ENCODE measurements at regions not wholly inside any gene's neighbourhood (a gene's known extent, or its start where the extent isn't known, plus 50 kb on each side); places are given as distances from the start of the nearest gene placed in this dataset.

- H4K20me1 ChIP-seq (ENCODE audit: control insufficient read depth, insufficient read depth, low read depth, low read length): no peaks in the 10 kb centered on the region
- no peaks in the 10 kb centered on the region for H3K4me1 ChIP-seq (ENCODE audit: control insufficient read depth, low read length)
- TF ChIP-seq EZH2phosphoT487 (IDR thresholded peaks at IDR 0.05; ENCODE audit: borderline replicate concordance, low read length): no peak
- no peak for TF ChIP-seq CTCF (IDR thresholded peaks at IDR 0.05; ENCODE audit: low read depth, low read length, poor library complexity, severe bottlenecking)
- no peaks in the 10 kb centered on the region for H3K9me2 ChIP-seq (replicated peaks; ENCODE audit: control insufficient read depth, low read length)
- no peak overlapping the region for H3K27ac ChIP-seq (ENCODE audit: low read depth, low read length)
- no peak overlapping the region for H3K4me3 ChIP-seq (ENCODE audit: low read length)
- no peaks in the 10 kb centered on the region for H3K79me2 ChIP-seq (ENCODE audit: control insufficient read depth, low read length)
- no peaks in the 10 kb centered on the region for H3K27me3 ChIP-seq (ENCODE audit: control insufficient read depth, low read length)
- H3F3A ChIP-seq (ENCODE audit: control insufficient read depth, insufficient read depth): no peaks in the 10 kb centered on the region
- H3K36me3 ChIP-seq (ENCODE audit: control insufficient read depth, low read length): no peaks in the 10 kb centered on the region
- H3K9me3 ChIP-seq (ENCODE audit: control insufficient read depth, insufficient read depth, low read length): no peaks in the 10 kb centered on the region
- H3K4me2 ChIP-seq (ENCODE audit: low read length): no peak overlapping the region
These were observed 258.0 kb upstream of the LYZL1 start for GRCh38 chr10:29030900-29031299.

GRCh38 chr10:29032169-29032568, 256.7 kb upstream of the LYZL1 start:
- Histone ChIP-seq H4K20me1 (ENCODE audit: control insufficient read depth, insufficient read depth, low read depth, low read length) (no peaks in the 10 kb centered on the region), H3K27ac (ENCODE audit: low read depth, low read length) (no peak overlapping the region)

GRCh38 chr10:29033311-29033940, 255.4 kb upstream of the LYZL1 start:
- no peaks in the 10 kb centered on the region for H3K79me2 ChIP-seq (ENCODE audit: control insufficient read depth, low read length)
- no peaks in the 10 kb centered on the region for H3K4me1 ChIP-seq (ENCODE audit: control insufficient read depth, low read length)
- H4K20me1 ChIP-seq (ENCODE audit: control insufficient read depth, insufficient read depth, low read depth, low read length): no peaks in the 10 kb centered on the region
- no peaks in the 10 kb centered on the region for H3K9me2 ChIP-seq (replicated peaks; ENCODE audit: control insufficient read depth, low read length)
- H3K27me3 ChIP-seq (ENCODE audit: control insufficient read depth, low read length): no peaks in the 10 kb centered on the region
- no peaks in the 10 kb centered on the region for H3F3A ChIP-seq (ENCODE audit: control insufficient read depth, insufficient read depth)
- TF ChIP-seq EZH2phosphoT487 (IDR thresholded peaks at IDR 0.05; ENCODE audit: borderline replicate concordance, low read length): no peak
- H3K9me3 ChIP-seq (ENCODE audit: control insufficient read depth, insufficient read depth, low read length): no peaks in the 10 kb centered on the region
- no peak overlapping the region for H3K27ac ChIP-seq (ENCODE audit: low read depth, low read length)
- no peak overlapping the region for H3K4me2 ChIP-seq (ENCODE audit: low read length)
- no peaks in the 10 kb centered on the region for H3K36me3 ChIP-seq (ENCODE audit: control insufficient read depth, low read length)
- H3K4me3 ChIP-seq (ENCODE audit: low read length): no peak overlapping the region

More at GRCh38 chr10:29032169-29032568, 256.7 kb upstream of the LYZL1 start:
- no peak overlapping the region for H3K4me3 ChIP-seq (ENCODE audit: low read length)
- H3K79me2 ChIP-seq (ENCODE audit: control insufficient read depth, low read length): no peaks in the 10 kb centered on the region
- H3K4me2 ChIP-seq (ENCODE audit: low read length): no peak overlapping the region
- no peaks in the 10 kb centered on the region for H3K9me3 ChIP-seq (ENCODE audit: control insufficient read depth, insufficient read depth, low read length)
- no peaks in the 10 kb centered on the region for H3K4me1 ChIP-seq (ENCODE audit: control insufficient read depth, low read length)
- TF ChIP-seq CTCF (IDR thresholded peaks at IDR 0.05; ENCODE audit: low read depth, low read length, poor library complexity, severe bottlenecking): no peak
- no peak for TF ChIP-seq EZH2phosphoT487 (IDR thresholded peaks at IDR 0.05; ENCODE audit: borderline replicate concordance, low read length)
- no peaks in the 10 kb centered on the region for H3F3A ChIP-seq (ENCODE audit: control insufficient read depth, insufficient read depth)
- no peaks in the 10 kb centered on the region for H3K9me2 ChIP-seq (replicated peaks; ENCODE audit: control insufficient read depth, low read length)
- no peaks in the 10 kb centered on the region for H3K36me3 ChIP-seq (ENCODE audit: control insufficient read depth, low read length)
- H3K27me3 ChIP-seq (ENCODE audit: control insufficient read depth, low read length): no peaks in the 10 kb centered on the region

DNA sequence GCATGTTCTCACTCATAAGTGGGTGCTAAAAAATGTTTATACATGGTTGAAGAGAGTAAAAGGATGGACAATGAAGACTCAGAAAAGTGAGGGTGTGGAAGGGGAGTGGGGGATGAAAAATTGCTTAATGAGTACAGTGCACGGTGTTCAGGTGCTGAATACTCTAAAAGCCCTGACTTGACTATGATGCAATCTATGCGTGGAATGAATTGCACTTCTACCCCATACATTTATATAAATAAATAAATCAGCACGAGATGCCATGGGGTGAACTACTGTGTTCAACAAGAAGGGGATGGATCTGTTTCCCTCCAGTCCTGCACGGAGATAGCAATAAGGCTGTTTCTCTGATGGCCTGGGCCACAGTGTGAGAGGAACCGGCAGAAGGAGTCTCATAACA, 254.3 kb upstream of the LYZL1 start:
- no peak for TF ChIP-seq CTCF (IDR thresholded peaks at IDR 0.05; ENCODE audit: low read depth, low read length, poor library complexity, severe bottlenecking)
- no peak for TF ChIP-seq EZH2phosphoT487 (IDR thresholded peaks at IDR 0.05; ENCODE audit: borderline replicate concordance, low read length)
- Histone ChIP-seq H3K27me3 (ENCODE audit: control insufficient read depth, low read length) (no peaks in the 10 kb centered on the region), H3K9me3 (ENCODE audit: control insufficient read depth, insufficient read depth, low read length) (no peaks in the 10 kb centered on the region), H3K36me3 (ENCODE audit: control insufficient read depth, low read length) (no peaks in the 10 kb centered on the region), H3K9me2 (replicated peaks; ENCODE audit: control insufficient read depth, low read length) (no peaks in the 10 kb centered on the region), H3K4me2 (ENCODE audit: low read length) (no peak overlapping the region), H4K20me1 (ENCODE audit: control insufficient read depth, insufficient read depth, low read depth, low read length) (no peaks in the 10 kb centered on the region), H3K79me2 (ENCODE audit: control insufficient read depth, low read length) (no peaks in the 10 kb centered on the region), H3K4me1 (ENCODE audit: control insufficient read depth, low read length) (no peaks in the 10 kb centered on the region), H3F3A (ENCODE audit: control insufficient read depth, insufficient read depth) (no peaks in the 10 kb centered on the region), H3K4me3 (ENCODE audit: low read length) (no peak overlapping the region), H3K27ac (ENCODE audit: low read depth, low read length) (no peak overlapping the region)

Data from DOHH2 (cell line).